Glutamatergic neuron (in vitro differentiated cells): ENCODE measurements at regions not wholly inside any gene's neighbourhood (a gene's known extent, or its start where the extent isn't known, plus 50 kb on each side); places are given as distances from the start of the nearest gene placed in this dataset.

Experiments used
- DNase-seq: peaks from one replicate; pipeline ENCODE4 v3.0.0; 2022
- H3K27ac Mint-ChIP-seq: one replicate; pipeline ENCODE4 v1.8.0; 2020; ENCODE audit warnings: mild to moderate bottlenecking, mixed read lengths, inconsistent platforms; ENCODE audit not compliant: unreplicated experiment
- H3K27me3 Mint-ChIP-seq: one replicate; pipeline ENCODE4 v1.8.0; 2020; ENCODE audit warnings: mild to moderate bottlenecking, moderate library complexity, mixed read lengths, inconsistent platforms; ENCODE audit not compliant: unreplicated experiment
- H3K36me3 Mint-ChIP-seq: one replicate; pipeline ENCODE4 v1.8.0; 2020; ENCODE audit warnings: mild to moderate bottlenecking, mixed read lengths, inconsistent platforms; ENCODE audit not compliant: unreplicated experiment
- H3K4me1 Mint-ChIP-seq: one replicate; pipeline ENCODE4 v1.8.0; 2020; ENCODE audit warnings: mild to moderate bottlenecking, low read depth, mixed read lengths, inconsistent platforms; ENCODE audit not compliant: unreplicated experiment
- H3K4me3 Mint-ChIP-seq: one replicate; pipeline ENCODE4 v1.8.0; 2020; ENCODE audit warnings: mild to moderate bottlenecking, mixed read lengths, inconsistent platforms; ENCODE audit not compliant: unreplicated experiment
- H3K9me3 Mint-ChIP-seq: one replicate; pipeline ENCODE4 v1.8.0; 2020; ENCODE audit warnings: mild to moderate bottlenecking, moderate library complexity, mixed read lengths, inconsistent platforms; ENCODE audit not compliant: unreplicated experiment
- CTCF ChIP-seq: fragments of 200-600 bp; sonication (generic); IDR thresholded peaks from one replicate; pipeline ENCODE4 v1.5.0; 2021; ENCODE audit not compliant: partially characterized antibody, unreplicated experiment

GRCh38 chr5:72562717-72563116, 55.5 kb upstream of the ZNF366 start:
- Mint-ChIP-seq H3K4me3 (no peak overlapping the region), H3K36me3 (peaks cover 5% of the 10 kb centered on the region), H3K9me3 (peaks cover 8% of the 10 kb centered on the region), H3K27me3 (peaks cover 4% of the 10 kb centered on the region), H3K27ac (no peak overlapping the region), H3K4me1 (peaks cover 24% of the 10 kb centered on the region)
- DNase-seq: no peak
- no peak for TF ChIP-seq CTCF

GRCh38 chr5:72561148-72561972, 54.1 kb upstream of the ZNF366 start:
- H3K27ac Mint-ChIP-seq: peak overlapping the region; percentile 1
- H3K27me3 Mint-ChIP-seq: peaks cover 5% of the 10 kb centered on the region
- no peak overlapping the region for H3K4me3 Mint-ChIP-seq
- peaks cover 13% of the 10 kb centered on the region for H3K9me3 Mint-ChIP-seq
- H3K36me3 Mint-ChIP-seq: peaks cover 5% of the 10 kb centered on the region
- no peak for TF ChIP-seq CTCF
- DNase-seq: no peak
- H3K4me1 Mint-ChIP-seq: peaks cover 34% of the 10 kb centered on the region

- H3K4me1 Mint-ChIP-seq: peaks cover 42% of the 10 kb centered on the region
- DNase-seq: no peak
- H3K27ac Mint-ChIP-seq: peak overlapping the region; percentile 71
- peaks cover 5% of the 10 kb centered on the region for H3K36me3 Mint-ChIP-seq
- no peak overlapping the region for H3K4me3 Mint-ChIP-seq
- H3K27me3 Mint-ChIP-seq: peaks cover 7% of the 10 kb centered on the region
- H3K9me3 Mint-ChIP-seq: peaks cover 13% of the 10 kb centered on the region
- no peak for TF ChIP-seq CTCF
Measured at GRCh38 chr5:72559866-72560766, 52.9 kb upstream of the ZNF366 start.

- Mint-ChIP-seq H3K27ac (peak overlapping the region; percentile 65), H3K36me3 (no peaks in the 10 kb centered on the region), H3K4me1 (peaks cover 45% of the 10 kb centered on the region), H3K9me3 (peaks cover 13% of the 10 kb centered on the region), H3K4me3 (no peak overlapping the region), H3K27me3 (peaks cover 6% of the 10 kb centered on the region)
- peak; percentile 78 for DNase-seq
- TF ChIP-seq CTCF: no peak
Measured at GRCh38 chr5:72558383-72558782, 51.2 kb upstream of the ZNF366 start.

GRCh38 chr5:72558046-72558336, 50.8 kb upstream of the ZNF366 start:
- H3K36me3 Mint-ChIP-seq: no peaks in the 10 kb centered on the region
- no peak overlapping the region for H3K4me3 Mint-ChIP-seq
- peaks cover 6% of the 10 kb centered on the region for H3K27me3 Mint-ChIP-seq
- peaks cover 13% of the 10 kb centered on the region for H3K9me3 Mint-ChIP-seq
- no peak for TF ChIP-seq CTCF
- peak overlapping the region; percentile 65 for H3K27ac Mint-ChIP-seq
- no peak for DNase-seq
- peaks cover 45% of the 10 kb centered on the region for H3K4me1 Mint-ChIP-seq
